SK-N-SH (cell line): ENCODE measurements at regions not wholly inside any gene's neighbourhood (a gene's known extent, or its start where the extent isn't known, plus 50 kb on each side); places are given as distances from the start of the nearest gene placed in this dataset.

Experiments
- CTCF ChIA-PET: fragments of 300-600, 350-600 bp; formaldehyde crosslinking; extraction: SDS; loops from one replicate; lab custom pipeline; 2021; lab: Yijun Ruan, JAX
- POLR2A ChIA-PET: fragments of 350-600 bp; sonication (Branson Sonifier 250); formaldehyde crosslinking; extraction: SDS; loops from one replicate; lab custom pipeline; 2020; ENCODE audit warnings: antibody characterized with exemption, inconsistent platforms; lab: Yijun Ruan, JAX
- DNase-seq: peaks from one replicate; pipeline ENCODE4 v3.0.0; 2012
- H2AFZ ChIP-seq: fragments of 200-600 bp; sonication (generic); 2 replicates; pipeline ENCODE4 v1.8.1; 2016; ENCODE audit warnings: antibody characterized with exemption, mild to moderate bottlenecking, low read depth
- H3F3A ChIP-seq: fragments of 200-600 bp; sonication (generic); replicated peaks from 2 replicates; pipeline ENCODE3; 2016; ENCODE audit warnings: antibody characterized with exemption, mild to moderate bottlenecking; ENCODE audit not compliant: insufficient read depth
- H3K27ac ChIP-seq, 2 experiments: fragments of 200-500 bp in 1 of 2; fragments of 200-600 bp in 1 of 2; sonication (Bioruptor generic) in 1 of 2; sonication (generic), shearing (Covaris generic) in 1 of 2; 2 replicates each; pipeline versions ENCODE4 v1.5.1 to v1.6.1; 2014 to 2016; ENCODE audit warnings: low read depth in 2 of 2, inconsistent platforms in 1 of 2, low read length in 1 of 2, mild to moderate bottlenecking in 1 of 2, mixed read lengths in 1 of 2
- H3K27me3 ChIP-seq: fragments of 200-600 bp; sonication (generic), shearing (Covaris generic); 2 replicates; pipeline ENCODE4 v1.6.1; 2016; ENCODE audit warnings: mixed run types; ENCODE audit not compliant: insufficient read depth
- H3K36me3 ChIP-seq, 2 experiments: fragments of 200-500 bp in 1 of 2; fragments of 200-600 bp in 1 of 2; sonication (Bioruptor generic) in 1 of 2; sonication (generic) in 1 of 2; replicated peaks in 1 of 2; 2 replicates each; pipeline versions ENCODE3 to v1.5.1; 2014 to 2016; ENCODE audit warnings: low read length in 1 of 2, mild to moderate bottlenecking in 1 of 2; ENCODE audit not compliant: insufficient read depth in 2 of 2, control insufficient read depth in 1 of 2
- H3K4me1 ChIP-seq, 2 experiments: fragments of 200-500 bp in 1 of 2; fragments of 200-600 bp in 1 of 2; sonication (Bioruptor generic) in 1 of 2; sonication (generic), shearing (Covaris generic) in 1 of 2; 2 replicates each; pipeline versions ENCODE4 v1.5.1 to v1.6.1; 2014 to 2016; ENCODE audit warnings: low read depth in 1 of 2, low read length in 1 of 2, mixed run types in 1 of 2; ENCODE audit not compliant: insufficient read depth in 2 of 2, control insufficient read depth in 1 of 2
- H3K4me2 ChIP-seq: fragments of 200-600 bp; sonication (generic), shearing (Covaris generic); 2 replicates; pipeline ENCODE4 v1.6.1; 2017; ENCODE audit warnings: mixed run types
- H3K4me3 ChIP-seq, 2 experiments: fragments of 200-500 bp in 1 of 2; fragments of 200-600 bp in 1 of 2; sonication (Bioruptor generic) in 1 of 2; sonication (generic), shearing (Covaris generic) in 1 of 2; 2 replicates each; pipeline versions ENCODE4 v1.5.1 to v1.8.1; 2014 to 2016; ENCODE audit warnings: low read depth in 2 of 2, inconsistent platforms in 1 of 2, low read length in 1 of 2, mild to moderate bottlenecking in 1 of 2, mixed read lengths in 1 of 2, moderate library complexity in 1 of 2
- H3K79me2 ChIP-seq: fragments of 200-600 bp; sonication (generic); 2 replicates; pipeline ENCODE4 v1.8.1; 2017; ENCODE audit warnings: mild to moderate bottlenecking; ENCODE audit not compliant: insufficient read depth
- H3K9ac ChIP-seq: fragments of 200-600 bp; sonication (generic); 2 replicates; pipeline ENCODE4 v1.6.1; 2017; ENCODE audit warnings: mixed run types
- H3K9me2 ChIP-seq: fragments of 200-600 bp; sonication (generic); 2 replicates; pipeline ENCODE4 v1.6.1; 2017; ENCODE audit warnings: mixed run types
- H3K9me3 ChIP-seq: fragments of 200-600 bp; sonication (generic); 2 replicates; pipeline ENCODE4 v1.6.1; 2017; ENCODE audit warnings: mixed run types, mild to moderate bottlenecking, moderate library complexity
- H4K20me1 ChIP-seq: fragments of 200-600 bp; sonication (generic); 2 replicates; pipeline ENCODE4 v1.6.1; 2017; ENCODE audit warnings: mild to moderate bottlenecking, mixed run types; ENCODE audit not compliant: insufficient read depth
- CTCF ChIP-seq: fragments of 200-600 bp; sonication (generic); IDR thresholded peaks from 2 replicates; pipeline ENCODE4 v1.6.1; 2017; ENCODE audit warnings: antibody characterized with exemption, mild to moderate bottlenecking, moderate library complexity
- EP300 ChIP-seq, 2 experiments: IDR thresholded peaks; 2 replicates each; pipeline versions ENCODE4 v1.4.0 to v1.6.1; 2012; ENCODE audit warnings: borderline replicate concordance in 1 of 2, low read depth in 1 of 2, low read length in 1 of 2
- FOXM1 ChIP-seq: IDR thresholded peaks from 2 replicates; pipeline ENCODE4 v1.4.0; 2012; ENCODE audit warnings: low read depth, mild to moderate bottlenecking
- GABPA ChIP-seq: IDR thresholded peaks from 2 replicates; pipeline ENCODE4 v1.4.0; 2012; ENCODE audit warnings: low read depth, mild to moderate bottlenecking
- MEF2A ChIP-seq: IDR thresholded peaks from 2 replicates; pipeline ENCODE4 v1.4.0; 2012; ENCODE audit warnings: low read depth, borderline replicate concordance
- MXI1 ChIP-seq: IDR thresholded peaks from 2 replicates; pipeline ENCODE4 v1.6.1; 2012; ENCODE audit warnings: mild to moderate bottlenecking, low read depth, low read length, improper control_type of control experiment
- NFIC ChIP-seq: IDR thresholded peaks from 2 replicates; pipeline ENCODE4 v1.4.0; 2012; ENCODE audit warnings: borderline replicate concordance
- RAD21 ChIP-seq: IDR thresholded peaks from 2 replicates; pipeline ENCODE4 v1.6.1; 2012; ENCODE audit warnings: mild to moderate bottlenecking, low read length
- REST ChIP-seq: IDR thresholded peaks from 2 replicates; pipeline ENCODE4 v1.6.1; 2012; ENCODE audit warnings: mild to moderate bottlenecking, low read depth, low read length, moderate library complexity
- RFX5 ChIP-seq: IDR thresholded peaks from 2 replicates; pipeline ENCODE4 v1.6.1; 2012; ENCODE audit warnings: mild to moderate bottlenecking, improper control_type of control experiment, low read length
- SIN3A ChIP-seq: IDR thresholded peaks from 2 replicates; pipeline ENCODE4 v1.6.1; 2012; ENCODE audit warnings: low read depth, mild to moderate bottlenecking, low read length, moderate library complexity, borderline replicate concordance
- SMC3 ChIP-seq: IDR thresholded peaks from 2 replicates; pipeline ENCODE4 v1.6.1; 2012; ENCODE audit warnings: low read depth, low read length, improper control_type of control experiment
- TEAD4 ChIP-seq: IDR thresholded peaks from 2 replicates; pipeline ENCODE4 v1.4.0; 2012; ENCODE audit warnings: mild to moderate bottlenecking, borderline replicate concordance; ENCODE audit not compliant: insufficient read depth
- USF2 ChIP-seq: fragments of 150-350 bp; IDR thresholded peaks from 2 replicates; pipeline ENCODE4 v1.6.1; 2017; ENCODE audit warnings: antibody characterized with exemption, low read length, low read depth, borderline replicate concordance
- ZBTB33 ChIP-seq: IDR thresholded peaks from 2 replicates; pipeline ENCODE4 v1.4.0; 2012; ENCODE audit warnings: low read depth, borderline replicate concordance
- WGBS: methylation state at CpG from one replicate; pipeline ENCODE4 v1.1.6; 2017; ENCODE audit warnings: low lambda C conversion rate; 5-methylcytosine and 5-hydroxymethylcytosine counted together
- TF ChIP-seq, protein P1 (sequence below): IDR thresholded peaks from 2 replicates; pipeline ENCODE4 v1.4.0; 2012; ENCODE audit warnings: low read depth

DNA sequence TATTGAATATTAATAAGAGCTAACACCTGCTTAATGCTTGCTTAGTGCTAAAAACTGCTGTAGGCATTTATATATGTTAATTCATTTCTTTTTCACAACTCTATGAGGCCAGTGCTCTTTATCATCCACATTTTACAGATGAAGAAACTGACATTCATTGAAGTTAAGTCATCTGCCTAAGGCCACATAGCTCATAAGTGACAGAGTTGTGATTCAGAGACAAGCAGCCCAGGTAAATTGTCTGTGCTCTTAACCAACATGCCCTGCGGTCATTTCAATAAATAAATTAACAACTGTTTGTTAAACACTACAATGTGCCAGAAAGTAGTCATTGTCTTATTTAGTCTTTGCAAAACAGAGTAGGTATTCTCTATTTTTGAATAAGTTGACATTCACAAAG is 1354.4 kb upstream of the C9orf72 start:
- H3K27me3 ChIP-seq: no peaks in the 10 kb centered on the region
- H3K36me3 ChIP-seq: no peaks in the 10 kb centered on the region
- no peak overlapping the region for H2AFZ ChIP-seq
- H3K9me2 ChIP-seq: no peaks in the 10 kb centered on the region
- 80% methylated on average over 1 of the region's 1 CpG for WGBS
- no peak for DNase-seq
- POLR2A ChIA-PET: no interaction called here
- H4K20me1 ChIP-seq: no peaks in the 10 kb centered on the region; the same call in 1 of the 2 replicates
- no peaks in the 10 kb centered on the region for H3K9me3 ChIP-seq
- no peak overlapping the region for H3K4me3 ChIP-seq
- peaks cover 2 to 11% of the 10 kb centered on the region in 2 experiments; a peak in 3 of 4 replicates for H3K4me1 ChIP-seq
- TF ChIP-seq NFIC (no peak), RFX5 (no peak), SMC3 (no peak), GABPA (no peak), FOXM1 (no peak), RAD21 (no peak), TEAD4 (no peak), EP300 (IDR thresholded peaks at IDR 0.05; ENCODE audit: borderline replicate concordance in 1 of 2, low read depth in 1 of 2, low read length in 1 of 2) (no peak), CTCF (no peak), SIN3A (no peak), MXI1 (no peak), USF2 (no peak), REST (no peak), MEF2A (no peak), ZBTB33 (no peak)
- TF ChIP-seq, protein P1, sequence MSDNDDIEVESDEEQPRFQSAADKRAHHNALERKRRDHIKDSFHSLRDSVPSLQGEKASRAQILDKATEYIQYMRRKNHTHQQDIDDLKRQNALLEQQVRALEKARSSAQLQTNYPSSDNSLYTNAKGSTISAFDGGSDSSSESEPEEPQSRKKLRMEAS: no peak
- CTCF ChIA-PET: interaction anchor here (1.8 kb wide), 1 partner anchor 14 kb away, joined by 6 read pairs; no protein-coding TSS in a partner anchor
- H3F3A ChIP-seq: no peaks in the 10 kb centered on the region
- H3K27ac ChIP-seq: no peak overlapping the region
- H3K9ac ChIP-seq: no peak overlapping the region
- no peaks in the 10 kb centered on the region; the same call in 1 of the 2 replicates for H3K79me2 ChIP-seq
- H3K4me2 ChIP-seq: no peak overlapping the region
